Renal pelvis (tissue), 1 donor: ENCODE measurements at regions not wholly inside any gene's neighbourhood (a gene's known extent, or its start where the extent isn't known, plus 50 kb on each side); places are given as distances from the start of the nearest gene placed in this dataset.

Experiments
- DNase-seq: peaks from one replicate; pipeline ENCODE4 v3.0.0-alpha.2; 2013

DNA sequence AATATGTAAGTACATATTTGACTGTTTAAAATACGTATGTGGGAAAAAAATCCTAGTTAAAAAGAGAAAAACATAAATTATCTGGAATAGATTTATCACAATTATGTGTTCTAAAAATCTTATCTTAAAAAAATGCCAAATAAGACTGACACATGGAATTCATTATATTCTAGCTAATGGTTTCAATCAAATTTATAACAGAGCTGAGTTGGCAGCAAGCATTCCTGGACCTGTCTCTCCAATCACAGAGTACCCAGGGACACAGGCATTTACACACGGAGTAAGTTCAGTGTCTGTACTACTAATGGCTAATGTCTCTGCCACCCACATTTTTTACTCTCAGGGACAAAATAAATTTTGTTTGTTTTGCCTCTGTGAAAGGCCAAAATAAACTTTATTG, 122.3 kb downstream of the RPS12 start:
- DNase-seq, result no peak

DNA sequence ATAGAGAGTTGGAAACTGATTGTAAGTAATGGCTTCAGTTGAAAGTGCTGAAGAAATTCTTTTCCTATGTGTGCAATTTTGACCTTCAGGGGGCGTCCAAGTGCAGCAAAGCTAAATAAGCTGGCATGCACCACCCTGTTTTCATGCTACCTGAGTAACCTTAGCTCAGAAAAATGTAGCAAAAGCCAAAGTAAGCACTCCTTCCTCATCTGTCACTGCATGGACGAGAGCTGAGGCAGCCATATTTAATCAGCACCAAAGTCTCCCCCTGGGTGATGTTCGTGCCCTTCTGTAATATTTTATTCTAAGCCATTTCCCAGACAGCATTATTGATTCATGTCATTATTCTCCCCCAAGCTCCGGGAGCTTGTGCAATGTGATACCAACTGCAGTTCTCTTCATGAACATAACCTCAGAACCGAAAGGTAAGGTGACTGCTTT, 123.1 kb downstream of the RPS12 start:
- DNase-seq, result peak; percentile 79

DNA sequence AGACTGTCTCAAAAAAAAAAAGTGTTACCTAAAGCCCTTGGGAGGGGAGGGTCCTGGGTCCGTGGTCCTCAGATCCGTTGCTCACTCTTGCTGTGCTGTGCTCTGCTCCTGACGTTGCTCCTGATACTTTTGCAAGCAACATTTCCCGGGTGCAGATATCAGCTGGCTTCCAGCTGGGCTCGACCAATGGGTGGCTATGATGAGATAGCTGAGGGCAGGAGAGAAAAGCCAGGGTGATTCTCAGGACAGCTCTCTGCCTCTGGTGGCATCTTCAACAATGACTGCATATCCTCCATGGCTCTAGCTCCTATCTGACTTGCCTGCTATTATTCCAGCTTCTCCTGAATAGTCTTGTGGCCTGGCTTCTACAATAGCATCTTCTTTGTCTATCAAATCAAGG, 134.5 kb downstream of the RPS12 start:
- no peak for DNase-seq

- no peak for DNase-seq
Observed at GRCh38 chr6:132950566-132950965, 136.2 kb downstream of the RPS12 start.

- DNase-seq, result no peak
Observed at GRCh38 chr6:132952031-132952867, 137.9 kb downstream of the RPS12 start.

- DNase-seq, result no peak
Observed at GRCh38 chr6:132952986-132953385, 138.6 kb downstream of the RPS12 start.

DNA sequence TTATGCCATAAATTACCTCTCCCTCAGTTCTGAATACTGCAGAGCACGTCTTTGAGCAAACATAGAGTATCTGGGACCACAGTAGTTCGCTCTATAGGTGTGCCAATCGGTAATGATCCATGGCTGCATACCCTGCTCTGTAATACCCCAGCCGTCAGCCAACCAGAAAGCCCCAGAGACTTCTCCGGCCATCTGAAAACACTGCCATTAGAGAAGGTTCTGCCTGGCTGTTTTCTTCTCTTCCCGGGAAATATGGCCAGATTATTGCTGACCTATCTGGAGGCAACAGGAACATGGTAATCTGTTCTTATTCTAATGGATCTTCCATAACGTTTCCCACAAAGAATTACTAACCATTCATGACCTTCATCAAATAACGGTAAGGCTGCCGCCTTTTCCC, 139.9 kb downstream of the RPS12 start:
- no peak for DNase-seq

DNA sequence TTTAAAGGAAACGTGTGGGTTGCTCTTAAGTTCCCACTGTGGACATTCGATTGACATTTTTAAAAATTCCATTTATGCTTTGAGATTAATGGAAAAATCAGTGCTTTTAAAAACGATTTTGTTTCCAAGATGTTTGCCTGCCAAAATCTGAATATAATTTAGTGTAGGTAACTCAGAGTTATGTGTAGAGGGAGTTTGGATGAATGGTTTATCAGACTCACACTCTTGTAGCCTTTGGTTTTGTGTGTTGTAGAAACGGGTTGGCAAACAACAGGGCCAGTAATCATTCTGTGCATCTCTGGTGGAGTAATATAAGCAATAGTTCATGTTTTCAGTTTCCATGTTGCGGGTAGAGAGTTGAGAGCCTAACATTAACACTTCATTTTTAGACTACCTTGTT, 140.6 kb downstream of the RPS12 start:
- no peak for DNase-seq

GRCh38 chr6:132959639-132960326, 145.4 kb downstream of the RPS12 start:
- no peak for DNase-seq

DNA sequence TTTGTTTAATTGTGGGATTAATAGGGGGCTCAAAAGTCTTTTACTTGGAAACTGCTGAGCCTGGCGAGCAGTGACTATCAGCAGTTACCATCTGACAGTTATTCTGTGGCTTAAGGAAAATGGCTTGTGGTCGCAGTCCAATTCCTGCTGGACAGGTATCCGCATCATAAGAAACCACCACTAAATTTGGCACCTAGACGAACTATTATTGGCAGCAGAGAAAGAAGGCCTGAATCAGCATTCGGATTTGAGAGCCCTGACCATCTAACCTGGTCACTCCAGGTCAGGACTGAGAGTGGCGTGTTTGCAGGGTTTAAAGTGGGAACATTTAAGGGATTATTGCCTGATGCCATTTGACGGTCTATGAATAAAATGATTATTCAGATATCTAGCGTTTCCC, 146.4 kb downstream of the RPS12 start:
- no peak for DNase-seq

DNA sequence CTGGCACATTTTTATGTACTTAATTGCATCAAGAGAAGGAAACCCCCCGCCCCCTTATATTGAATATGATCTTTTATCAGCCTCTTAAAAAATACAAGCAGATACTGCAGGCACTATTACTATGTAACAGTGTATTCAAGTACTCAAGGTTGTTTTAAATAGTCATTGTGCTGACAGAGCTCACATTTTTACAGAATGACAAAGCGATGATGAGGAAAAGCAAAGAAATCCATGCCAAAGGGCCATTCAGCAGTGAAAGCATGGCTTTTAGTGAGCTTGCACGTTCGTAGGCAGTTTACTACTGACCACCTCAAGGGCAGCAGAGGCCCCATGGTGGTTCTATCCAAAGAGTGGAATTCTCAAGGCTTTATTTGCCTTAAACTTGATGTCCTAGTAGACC, 146.8 kb downstream of the RPS12 start:
- DNase-seq, result no peak

- DNase-seq, result no peak
Observed at GRCh38 chr6:132961610-132962009, 147.2 kb downstream of the RPS12 start.

DNA sequence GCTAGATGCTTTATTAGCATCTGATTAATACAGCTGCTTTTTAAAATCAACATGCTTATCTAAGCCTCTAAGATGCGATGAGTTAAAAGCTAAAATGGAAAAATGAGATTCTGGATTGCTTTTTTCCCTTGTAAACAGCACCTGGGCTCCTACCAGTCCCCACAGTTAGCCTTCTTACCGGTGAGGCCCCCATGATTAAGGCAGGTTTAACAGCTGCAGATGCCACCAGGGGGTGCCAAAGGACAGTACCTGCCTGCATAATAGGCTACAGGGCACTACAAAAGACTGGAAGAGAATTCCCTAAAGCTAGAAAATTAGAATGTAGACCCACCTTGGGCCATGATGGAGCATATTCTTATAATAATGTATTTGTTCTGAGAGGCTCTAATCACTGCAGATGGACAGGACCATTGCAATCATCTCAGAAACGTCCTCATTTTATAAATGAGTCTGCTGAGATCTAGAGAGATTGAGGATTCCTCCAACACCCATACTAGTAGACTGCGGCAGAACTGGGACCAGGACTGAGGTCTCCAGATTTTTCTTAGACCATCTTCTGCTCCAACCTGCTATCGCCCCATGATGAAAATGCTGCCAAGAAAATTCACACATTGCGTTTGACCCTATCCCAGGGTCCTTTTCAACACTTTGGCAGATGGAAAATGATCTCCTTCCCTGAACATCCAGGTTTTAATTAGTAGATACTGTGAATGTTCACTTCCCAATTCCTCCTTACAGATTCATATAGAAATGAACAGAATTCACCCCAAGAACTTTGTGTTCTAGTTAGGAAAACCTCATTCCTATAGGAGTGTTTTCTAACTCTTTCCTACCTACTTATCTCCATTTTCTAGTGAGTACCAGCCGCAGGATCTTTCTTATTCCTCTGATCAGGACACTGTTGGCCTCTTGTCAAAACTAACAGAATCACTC, 148.8 kb downstream of the RPS12 start:
- peak; percentile 51 for DNase-seq

- no peak for DNase-seq
Observed at GRCh38 chr6:132964101-132964867, 149.9 kb downstream of the RPS12 start.

DNA sequence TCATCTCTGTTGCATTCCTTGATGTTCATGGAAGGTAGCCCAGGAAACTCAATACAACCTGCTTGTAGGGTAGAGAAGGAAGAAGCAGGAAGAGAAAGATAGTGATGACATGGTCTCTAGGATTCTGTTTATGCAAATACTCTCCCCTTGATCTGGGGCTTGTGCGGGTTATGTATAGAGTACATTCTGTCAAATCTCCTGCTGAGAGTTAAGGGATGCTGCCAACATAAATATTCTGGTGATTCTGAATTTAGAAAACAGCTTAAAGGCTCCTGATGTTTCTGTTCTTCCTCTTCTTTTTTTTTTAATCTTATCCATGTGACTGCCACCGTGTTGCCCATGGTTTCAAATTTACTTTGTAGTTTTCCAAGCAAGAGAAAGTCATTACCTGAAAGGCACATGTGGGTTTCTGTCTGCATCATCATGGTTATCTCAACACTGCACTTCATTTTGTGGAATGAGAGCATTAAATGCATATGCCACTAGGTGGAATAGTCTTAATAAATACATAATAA, 150.6 kb downstream of the RPS12 start:
- DNase-seq, result no peak

GRCh38 chr6:132967871-132968270, 153.5 kb downstream of the RPS12 start:
- DNase-seq, result no peak

DNA sequence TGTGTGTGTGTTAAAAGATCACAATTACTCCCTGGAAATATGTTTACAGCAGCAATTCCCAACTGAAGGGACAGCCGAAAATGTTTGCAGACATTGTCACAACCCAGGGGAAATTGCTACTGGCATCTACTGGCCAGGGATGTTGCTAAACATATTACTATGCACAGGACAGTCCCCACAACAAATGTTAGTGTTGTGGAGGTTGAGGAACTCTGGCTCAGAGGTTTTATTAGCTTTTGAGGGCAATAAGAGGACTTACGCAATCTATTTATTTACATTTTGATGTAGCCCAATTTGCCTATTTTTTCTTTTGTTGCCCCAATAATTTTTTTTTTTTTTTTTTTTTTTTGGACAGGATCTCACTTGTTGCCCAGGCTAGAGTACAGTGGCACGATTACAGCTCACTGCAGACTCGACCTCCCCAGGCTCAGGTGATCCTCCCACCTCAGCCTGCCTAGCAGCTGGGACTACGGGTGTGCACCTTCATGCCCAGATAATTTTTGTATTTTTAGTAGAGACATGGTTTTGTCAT, 154.1 kb downstream of the RPS12 start:
- DNase-seq, result no peak

DNA sequence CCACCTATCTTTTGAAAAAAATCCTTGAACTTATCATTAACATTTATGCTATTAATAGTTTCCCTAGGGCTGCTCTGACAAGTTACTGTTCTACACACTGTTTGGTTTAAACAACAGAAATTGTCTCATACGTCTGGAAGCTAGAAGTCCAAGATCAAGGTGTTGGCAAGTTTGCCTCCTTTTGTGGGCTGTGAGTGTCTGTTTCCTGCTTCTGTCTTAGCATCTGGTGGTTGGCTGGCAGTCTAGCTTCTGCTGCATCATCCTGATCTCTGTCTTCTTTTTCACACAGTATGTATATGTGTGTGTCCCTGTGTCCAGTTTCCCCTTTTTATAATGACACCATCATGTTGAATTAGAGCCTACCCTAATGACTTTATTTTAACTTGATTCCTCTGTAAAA, 154.8 kb downstream of the RPS12 start:
- DNase-seq, result no peak

- DNase-seq, result no peak
Observed at GRCh38 chr6:132971676-132972075, 157.3 kb downstream of the RPS12 start.

- DNase-seq, result no peak
Observed at GRCh38 chr6:132972254-132972653, 157.9 kb downstream of the RPS12 start.

DNA sequence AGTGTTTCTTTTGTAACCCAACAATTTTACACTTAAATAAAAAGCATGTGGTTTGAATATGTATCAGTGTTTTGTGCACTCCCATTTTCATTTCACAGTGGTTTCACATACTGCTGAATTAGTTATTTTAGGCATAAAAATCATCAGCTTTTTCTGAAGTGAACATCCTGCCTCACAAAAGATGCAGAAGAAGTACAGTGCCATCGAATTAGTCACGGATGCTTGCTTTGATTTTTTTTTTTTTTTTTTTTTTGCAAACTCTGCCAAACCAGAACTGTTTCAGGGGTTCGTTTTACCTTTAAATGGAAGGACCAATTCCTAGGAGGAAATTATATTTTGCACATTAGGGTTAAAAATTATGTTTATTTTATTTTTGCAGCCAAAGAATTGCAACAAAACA, 158.6 kb downstream of the RPS12 start:
- DNase-seq, result no peak
